ENCODE measurements at regions not wholly inside any gene's neighbourhood (a gene's known extent, or its start where the extent isn't known, plus 50 kb on each side); places are given as distances from the start of the nearest gene placed in this dataset.

DNA sequence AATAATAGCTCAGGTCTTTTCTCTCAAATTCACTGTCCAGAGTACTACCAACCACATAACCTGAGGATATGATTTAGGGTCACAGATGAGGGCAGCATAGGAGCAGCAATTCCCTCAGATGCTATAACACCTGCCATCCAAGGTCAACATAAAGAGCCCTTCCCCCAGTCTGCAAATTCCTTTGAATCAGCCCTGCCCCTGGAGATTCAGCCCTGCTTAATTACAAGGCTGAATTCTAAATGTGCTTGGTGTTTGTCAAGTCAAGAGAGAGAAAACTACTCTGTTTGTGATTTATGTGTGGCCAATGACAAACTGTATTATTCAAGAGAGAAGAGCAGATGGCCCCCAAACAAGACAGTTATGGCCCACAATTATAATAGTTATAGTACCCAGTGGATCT is 195.7 kb upstream of the ADGRL2 start:
- no peak for DNase-seq (ENCODE audit: low read depth)
- TF ChIP-seq, protein P1, sequence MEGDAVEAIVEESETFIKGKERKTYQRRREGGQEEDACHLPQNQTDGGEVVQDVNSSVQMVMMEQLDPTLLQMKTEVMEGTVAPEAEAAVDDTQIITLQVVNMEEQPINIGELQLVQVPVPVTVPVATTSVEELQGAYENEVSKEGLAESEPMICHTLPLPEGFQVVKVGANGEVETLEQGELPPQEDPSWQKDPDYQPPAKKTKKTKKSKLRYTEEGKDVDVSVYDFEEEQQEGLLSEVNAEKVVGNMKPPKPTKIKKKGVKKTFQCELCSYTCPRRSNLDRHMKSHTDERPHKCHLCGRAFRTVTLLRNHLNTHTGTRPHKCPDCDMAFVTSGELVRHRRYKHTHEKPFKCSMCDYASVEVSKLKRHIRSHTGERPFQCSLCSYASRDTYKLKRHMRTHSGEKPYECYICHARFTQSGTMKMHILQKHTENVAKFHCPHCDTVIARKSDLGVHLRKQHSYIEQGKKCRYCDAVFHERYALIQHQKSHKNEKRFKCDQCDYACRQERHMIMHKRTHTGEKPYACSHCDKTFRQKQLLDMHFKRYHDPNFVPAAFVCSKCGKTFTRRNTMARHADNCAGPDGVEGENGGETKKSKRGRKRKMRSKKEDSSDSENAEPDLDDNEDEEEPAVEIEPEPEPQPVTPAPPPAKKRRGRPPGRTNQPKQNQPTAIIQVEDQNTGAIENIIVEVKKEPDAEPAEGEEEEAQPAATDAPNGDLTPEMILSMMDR (conservative IDR thresholded peaks at IDR 0.05; ENCODE audit: low read depth, low read length) = no peak
- H3K4me3 ChIP-seq (ENCODE audit: low read length) = no peak overlapping the region

DNA sequence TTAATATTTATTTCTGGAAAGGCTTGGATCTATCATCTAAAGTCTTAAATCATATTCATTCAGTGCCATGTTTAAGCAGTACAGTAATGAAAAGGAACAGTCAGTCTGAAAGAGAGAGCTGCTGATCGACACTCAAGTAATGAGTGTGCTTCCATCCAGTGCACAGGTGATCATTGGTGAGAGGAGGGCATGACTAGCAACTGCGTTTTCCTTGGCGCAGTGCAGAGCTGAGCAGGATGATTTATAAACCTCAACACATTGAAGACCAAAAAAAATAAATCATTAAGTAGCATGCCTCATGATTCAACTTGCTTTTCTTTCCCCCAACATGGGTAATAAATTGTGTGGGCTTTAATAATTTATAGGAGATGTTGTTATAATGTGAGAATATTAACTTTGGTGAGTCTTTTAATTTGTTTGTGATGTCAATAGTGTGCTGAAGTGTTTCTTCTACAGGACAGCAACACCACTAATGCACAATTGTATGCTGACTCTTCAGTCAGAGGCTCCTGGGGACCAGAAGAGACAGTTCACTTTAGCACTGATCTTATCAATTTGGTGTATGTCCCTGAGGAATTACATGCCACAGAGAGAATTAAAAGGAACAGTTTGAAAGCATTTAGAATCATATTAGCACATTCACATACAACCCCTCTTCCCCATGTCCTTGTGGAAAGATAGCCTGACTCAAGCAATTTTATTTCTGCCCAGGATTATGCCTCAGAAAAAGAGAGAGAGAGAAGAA is 199.7 kb upstream of the ADGRL2 start:
- H3K4me3 ChIP-seq (ENCODE audit: low read length) = no peak overlapping the region
- TF ChIP-seq, protein P1 (conservative IDR thresholded peaks at IDR 0.05; ENCODE audit: low read depth, low read length) = no peak
- DNase-seq (ENCODE audit: low read depth) = no peak

DNA sequence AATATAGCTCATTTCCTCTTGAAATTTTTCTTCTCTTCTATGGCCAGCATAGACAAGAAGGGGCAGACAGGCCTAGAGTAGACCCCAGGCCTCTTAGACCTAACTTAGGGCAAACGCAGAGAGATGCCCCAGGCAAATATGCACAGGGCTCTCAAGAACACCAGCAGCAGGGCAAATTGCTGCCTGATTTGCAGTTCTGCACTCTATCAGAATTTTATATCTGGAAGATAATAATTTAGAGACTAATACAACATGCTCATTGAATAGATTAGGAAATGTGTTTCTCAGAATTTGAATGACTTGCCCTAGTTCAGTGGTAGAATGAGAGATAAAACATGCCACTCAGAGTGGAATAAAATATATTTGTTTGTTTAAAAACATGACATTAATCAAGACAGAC is 200.4 kb upstream of the ADGRL2 start:
- TF ChIP-seq, protein P1 (conservative IDR thresholded peaks at IDR 0.05; ENCODE audit: low read depth, low read length) = no peak
- H3K4me3 ChIP-seq (ENCODE audit: low read length) = no peak overlapping the region
- no peak for DNase-seq (ENCODE audit: low read depth)

DNA sequence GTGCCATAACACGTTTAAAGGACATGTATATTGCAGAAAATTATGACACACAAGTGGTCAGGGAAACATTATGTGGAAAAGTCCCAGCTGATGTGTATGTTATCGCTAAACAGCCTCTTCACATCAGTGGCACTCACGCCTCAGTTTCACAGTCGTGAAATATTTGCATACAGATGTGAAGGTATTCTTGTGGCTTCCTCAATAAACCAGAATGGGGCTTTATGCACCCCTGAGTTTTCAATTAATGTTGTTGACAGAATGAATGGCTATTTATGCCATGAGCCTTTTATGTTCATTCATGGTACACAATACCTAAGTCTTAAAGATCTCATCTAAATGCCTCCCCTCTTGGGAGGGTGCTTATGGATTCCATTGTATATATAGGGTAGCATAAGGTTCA is 202.1 kb upstream of the ADGRL2 start:
- DNase-seq (ENCODE audit: low read depth) = no peak
- H3K4me3 ChIP-seq (ENCODE audit: low read length) = no peak overlapping the region
- TF ChIP-seq, protein P1 (conservative IDR thresholded peaks at IDR 0.05; ENCODE audit: low read depth, low read length) = no peak

DNA sequence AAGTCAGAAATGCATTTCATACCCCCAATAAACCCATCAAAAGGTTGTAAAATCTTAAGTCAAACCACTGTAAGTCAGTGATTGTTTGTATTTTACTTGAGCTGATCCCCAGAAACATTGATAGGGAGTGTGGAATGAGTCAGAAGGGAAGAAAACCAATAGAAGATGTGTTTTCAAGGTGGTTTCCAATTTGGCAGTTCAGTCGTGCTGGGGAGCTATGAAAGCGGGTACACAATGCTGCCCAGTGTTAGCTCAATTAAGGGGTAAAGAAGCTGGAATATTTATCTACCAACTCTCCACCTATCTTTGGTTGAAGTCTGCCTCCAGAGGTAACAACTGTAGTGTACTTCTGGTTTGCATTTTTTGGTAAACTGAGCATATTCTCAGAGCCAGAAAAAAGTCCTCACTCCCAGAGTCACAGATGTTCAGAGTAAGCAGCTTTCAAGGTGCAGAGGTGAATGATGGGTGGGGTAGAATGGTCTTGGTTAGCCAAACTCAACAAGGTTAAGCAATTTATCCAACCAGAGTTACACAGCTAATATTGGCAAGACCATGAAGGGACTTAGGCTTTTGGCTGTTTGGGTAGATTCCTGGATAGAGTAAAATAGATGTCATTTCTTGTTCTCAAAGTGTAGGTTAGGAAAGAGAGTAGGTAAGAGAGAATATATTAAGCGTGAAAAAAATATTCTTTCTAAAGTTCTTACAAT is 202.9 kb upstream of the ADGRL2 start:
- no peak overlapping the region for H3K4me3 ChIP-seq (ENCODE audit: low read length)
- TF ChIP-seq, protein P1 (conservative IDR thresholded peaks at IDR 0.05; ENCODE audit: low read depth, low read length) = no peak
- DNase-seq (ENCODE audit: low read depth) = no peak

DNA sequence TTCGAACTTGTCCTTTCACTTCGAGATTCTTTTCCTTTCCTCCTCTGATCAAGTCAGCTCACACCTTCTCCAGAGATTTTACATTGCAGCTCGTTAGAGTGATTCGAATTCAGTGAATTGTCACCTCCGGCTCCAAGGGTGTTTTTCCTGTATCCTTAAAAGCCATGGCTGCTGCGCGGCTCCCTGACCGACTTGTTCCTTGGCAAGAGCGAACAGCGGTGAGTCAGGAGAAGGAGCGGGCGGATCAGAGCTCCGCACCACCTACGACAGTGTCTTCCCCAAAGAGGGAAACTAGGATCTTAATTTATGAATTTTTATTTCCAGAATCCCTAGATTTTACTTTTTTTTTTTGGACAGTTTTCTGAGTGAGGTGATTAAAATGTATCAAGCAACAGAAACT is 204.4 kb upstream of the ADGRL2 start:
- DNase-seq (ENCODE audit: low read depth) = no peak
- no peak overlapping the region for H3K4me3 ChIP-seq (ENCODE audit: low read length)
- TF ChIP-seq, protein P1 (conservative IDR thresholded peaks at IDR 0.05; ENCODE audit: low read depth, low read length) = no peak

DNA sequence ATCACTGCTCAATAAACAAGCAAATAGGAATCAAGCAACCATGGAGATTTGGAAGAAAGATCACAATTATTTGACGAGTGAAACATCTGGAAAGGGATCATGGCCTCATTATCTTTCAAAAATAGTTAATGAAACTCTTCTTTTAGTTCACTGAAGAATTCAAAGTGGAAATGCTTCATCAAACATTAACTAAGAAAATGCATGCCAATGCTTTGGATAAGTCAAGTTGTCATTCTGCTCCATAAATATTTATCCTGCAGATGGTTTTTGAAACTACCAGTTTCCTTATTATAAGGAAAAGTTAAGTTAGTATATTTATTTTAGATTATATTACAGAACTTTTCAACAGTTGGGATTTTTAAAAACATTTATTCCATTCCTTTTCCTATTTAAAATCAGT is 206.5 kb upstream of the ADGRL2 start:
- no peak for DNase-seq (ENCODE audit: low read depth)
- no peak overlapping the region for H3K4me3 ChIP-seq (ENCODE audit: low read length)
- TF ChIP-seq, protein P1 (conservative IDR thresholded peaks at IDR 0.05; ENCODE audit: low read depth, low read length) = no peak
